ENCODE measurements at regions not wholly inside any gene's neighbourhood (a gene's known extent, or its start where the extent isn't known, plus 50 kb on each side); places are given as distances from the start of the nearest gene placed in this dataset.

- H4K5ac ChIP-seq (ENCODE audit: low read length) = no peak overlapping the region
- H2BK15ac ChIP-seq (replicated peaks; ENCODE audit: low read depth) = no peak overlapping the region
- no CpG with 5 or more reads among the region's 2 CpGs for WGBS (ENCODE audit: extremely low coverage, insufficient coverage, low lambda C conversion rate)
- no peaks in the 10 kb centered on the region for H3K4me1 ChIP-seq (ENCODE audit: control insufficient read depth, low read depth, low read length)
- H3K18ac ChIP-seq (ENCODE audit: low read length) = no peak overlapping the region
- no peak overlapping the region for H3K9ac ChIP-seq (ENCODE audit: low read length)
- H2BK120ac ChIP-seq (ENCODE audit: low read depth, low read length) = no peak overlapping the region
- no peak overlapping the region for H3K56ac ChIP-seq (ENCODE audit: low read length)
- no peak overlapping the region for H3K4me3 ChIP-seq (ENCODE audit: low read length)
- no peak overlapping the region for H3K23ac ChIP-seq (ENCODE audit: low read length)
- H3K27me3 ChIP-seq (ENCODE audit: insufficient read depth, low read length, poor library complexity) = no peaks in the 10 kb centered on the region
- H3K27ac ChIP-seq (ENCODE audit: low read depth, low read length) = no peak overlapping the region
- no peak for DNase-seq
- H3K36me3 ChIP-seq (ENCODE audit: control insufficient read depth, insufficient read depth, low read length) = no peaks in the 10 kb centered on the region
- H2BK5ac ChIP-seq (ENCODE audit: low read length) = no peak overlapping the region
- H3K4ac ChIP-seq (ENCODE audit: low read depth, low read length) = no peak overlapping the region
- no peaks in the 10 kb centered on the region for H3K79me2 ChIP-seq (ENCODE audit: control insufficient read depth, insufficient read depth, low read length)
- no peaks in the 10 kb centered on the region for H3K79me1 ChIP-seq (ENCODE audit: low read length)
- H4K8ac ChIP-seq (ENCODE audit: low read depth, low read length) = no peak overlapping the region
- no peak overlapping the region for H3K4me2 ChIP-seq (ENCODE audit: low read length)
- H2AK5ac ChIP-seq (ENCODE audit: low read length) = no peak overlapping the region
These were observed 220.9 kb downstream of the FSCB start for GRCh38 chr14:44286201-44286600.

GRCh38 chr14:44283836-44284235 is 223.2 kb downstream of the FSCB start:
- Histone ChIP-seq H2BK5ac (ENCODE audit: low read length) (no peak overlapping the region), H3K4me1 (ENCODE audit: control insufficient read depth, low read depth, low read length) (no peaks in the 10 kb centered on the region), H3K4ac (ENCODE audit: low read depth, low read length) (no peak overlapping the region), H3K27ac (ENCODE audit: low read depth, low read length) (no peak overlapping the region), H4K5ac (ENCODE audit: low read length) (no peak overlapping the region), H2BK120ac (ENCODE audit: low read depth, low read length) (no peak overlapping the region), H3K9ac (ENCODE audit: low read length) (no peak overlapping the region), H3K36me3 (ENCODE audit: control insufficient read depth, insufficient read depth, low read length) (no peaks in the 10 kb centered on the region), H3K23ac (ENCODE audit: low read length) (no peak overlapping the region), H3K79me2 (ENCODE audit: control insufficient read depth, insufficient read depth, low read length) (no peaks in the 10 kb centered on the region), H4K8ac (ENCODE audit: low read depth, low read length) (no peak overlapping the region), H3K4me2 (ENCODE audit: low read length) (no peak overlapping the region), H3K27me3 (ENCODE audit: insufficient read depth, low read length, poor library complexity) (no peaks in the 10 kb centered on the region), H2AK5ac (ENCODE audit: low read length) (no peak overlapping the region), H3K4me3 (ENCODE audit: low read length) (no peak overlapping the region), H3K56ac (ENCODE audit: low read length) (no peak overlapping the region), H3K79me1 (ENCODE audit: low read length) (no peaks in the 10 kb centered on the region), H2BK15ac (replicated peaks; ENCODE audit: low read depth) (no peak overlapping the region), H3K18ac (ENCODE audit: low read length) (no peak overlapping the region)
- no CpG with 5 or more reads among the region's 1 CpG for WGBS (ENCODE audit: extremely low coverage, insufficient coverage, low lambda C conversion rate)
- DNase-seq = no peak

GRCh38 chr14:44279357-44279756 is 227.7 kb downstream of the FSCB start:
- H4K5ac ChIP-seq (ENCODE audit: low read length) = no peak overlapping the region
- no peaks in the 10 kb centered on the region for H3K36me3 ChIP-seq (ENCODE audit: control insufficient read depth, insufficient read depth, low read length)

DNA sequence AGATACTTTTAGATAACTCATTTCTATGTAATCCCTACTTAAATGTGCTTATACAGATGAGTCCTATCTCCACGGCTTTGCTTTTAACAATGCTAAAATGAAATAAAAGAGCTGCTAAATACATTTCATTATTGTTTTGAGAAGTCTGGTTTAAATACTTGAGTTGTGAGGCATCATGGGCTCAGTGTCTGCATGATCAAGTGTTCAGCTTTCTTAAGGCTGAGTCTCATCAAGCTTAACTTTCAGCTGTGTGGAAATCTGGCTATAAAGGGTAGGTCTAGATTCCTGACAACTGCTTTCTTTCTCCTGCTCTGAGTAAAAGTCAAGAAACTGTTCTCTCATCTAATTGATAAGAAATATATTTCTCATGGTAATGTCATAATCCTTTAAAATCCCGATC is 235.4 kb downstream of the FSCB start:
- Histone ChIP-seq H3K27ac (ENCODE audit: low read depth, low read length) (no peak overlapping the region), H3K23ac (ENCODE audit: low read length) (no peak overlapping the region), H3K4me2 (ENCODE audit: low read length) (no peak overlapping the region)

More at GRCh38 chr14:44279357-44279756, 227.7 kb downstream of the FSCB start:
- no peaks in the 10 kb centered on the region for H3K4me1 ChIP-seq (ENCODE audit: control insufficient read depth, low read depth, low read length)
- H3K79me2 ChIP-seq (ENCODE audit: control insufficient read depth, insufficient read depth, low read length) = no peaks in the 10 kb centered on the region
- no peak overlapping the region for H3K4ac ChIP-seq (ENCODE audit: low read depth, low read length)
- H3K56ac ChIP-seq (ENCODE audit: low read length) = no peak overlapping the region
- H2BK15ac ChIP-seq (replicated peaks; ENCODE audit: low read depth) = no peak overlapping the region
- H3K9ac ChIP-seq (ENCODE audit: low read length) = no peak overlapping the region
- no peak overlapping the region for H3K18ac ChIP-seq (ENCODE audit: low read length)
- H3K4me3 ChIP-seq (ENCODE audit: low read length) = no peak overlapping the region
- H2BK120ac ChIP-seq (ENCODE audit: low read depth, low read length) = no peak overlapping the region
- H2AK5ac ChIP-seq (ENCODE audit: low read length) = no peak overlapping the region
- WGBS (ENCODE audit: extremely low coverage, insufficient coverage, low lambda C conversion rate) = no CpG with 5 or more reads among the region's 1 CpG
- no peak for DNase-seq
- H3K27ac ChIP-seq (ENCODE audit: low read depth, low read length) = no peak overlapping the region
- H3K4me2 ChIP-seq (ENCODE audit: low read length) = no peak overlapping the region
- H4K8ac ChIP-seq (ENCODE audit: low read depth, low read length) = no peak overlapping the region
- H3K23ac ChIP-seq (ENCODE audit: low read length) = no peak overlapping the region
- H3K79me1 ChIP-seq (ENCODE audit: low read length) = no peaks in the 10 kb centered on the region
- H3K27me3 ChIP-seq (ENCODE audit: insufficient read depth, low read length, poor library complexity) = no peaks in the 10 kb centered on the region
- no peak overlapping the region for H2BK5ac ChIP-seq (ENCODE audit: low read length)

GRCh38 chr14:44271006-44271405 is 236.1 kb downstream of the FSCB start:
- Histone ChIP-seq H3K36me3 (ENCODE audit: control insufficient read depth, insufficient read depth, low read length) (no peaks in the 10 kb centered on the region), H2BK5ac (ENCODE audit: low read length) (no peak overlapping the region), H2AK5ac (ENCODE audit: low read length) (no peak overlapping the region), H3K18ac (ENCODE audit: low read length) (no peak overlapping the region), H3K56ac (ENCODE audit: low read length) (no peak overlapping the region), H4K8ac (ENCODE audit: low read depth, low read length) (no peak overlapping the region), H3K4ac (ENCODE audit: low read depth, low read length) (no peak overlapping the region), H3K9ac (ENCODE audit: low read length) (no peak overlapping the region), H3K4me3 (ENCODE audit: low read length) (no peak overlapping the region), H3K4me2 (ENCODE audit: low read length) (no peak overlapping the region), H3K79me1 (ENCODE audit: low read length) (no peaks in the 10 kb centered on the region), H3K27ac (ENCODE audit: low read depth, low read length) (no peak overlapping the region), H2BK15ac (replicated peaks; ENCODE audit: low read depth) (no peak overlapping the region), H4K5ac (ENCODE audit: low read length) (no peak overlapping the region), H2BK120ac (ENCODE audit: low read depth, low read length) (no peak overlapping the region), H3K27me3 (ENCODE audit: insufficient read depth, low read length, poor library complexity) (no peaks in the 10 kb centered on the region), H3K23ac (ENCODE audit: low read length) (no peak overlapping the region), H3K79me2 (ENCODE audit: control insufficient read depth, insufficient read depth, low read length) (no peaks in the 10 kb centered on the region), H3K4me1 (ENCODE audit: control insufficient read depth, low read depth, low read length) (no peaks in the 10 kb centered on the region)
- no CpG with 5 or more reads among the region's 3 CpGs for WGBS (ENCODE audit: extremely low coverage, insufficient coverage, low lambda C conversion rate)
- no peak for DNase-seq

More for the DNA sequence above, 235.4 kb downstream of the FSCB start:
- DNase-seq = no peak
- Histone ChIP-seq H3K4me1 (ENCODE audit: control insufficient read depth, low read depth, low read length) (no peaks in the 10 kb centered on the region), H3K18ac (ENCODE audit: low read length) (no peak overlapping the region), H2BK15ac (replicated peaks; ENCODE audit: low read depth) (no peak overlapping the region), H3K4me3 (ENCODE audit: low read length) (no peak overlapping the region), H3K27me3 (ENCODE audit: insufficient read depth, low read length, poor library complexity) (no peaks in the 10 kb centered on the region), H4K5ac (ENCODE audit: low read length) (no peak overlapping the region), H3K79me2 (ENCODE audit: control insufficient read depth, insufficient read depth, low read length) (no peaks in the 10 kb centered on the region), H2BK5ac (ENCODE audit: low read length) (no peak overlapping the region), H3K56ac (ENCODE audit: low read length) (no peak overlapping the region), H3K79me1 (ENCODE audit: low read length) (no peaks in the 10 kb centered on the region), H3K9ac (ENCODE audit: low read length) (no peak overlapping the region), H2AK5ac (ENCODE audit: low read length) (no peak overlapping the region), H4K8ac (ENCODE audit: low read depth, low read length) (no peak overlapping the region), H3K4ac (ENCODE audit: low read depth, low read length) (no peak overlapping the region), H2BK120ac (ENCODE audit: low read depth, low read length) (no peak overlapping the region), H3K36me3 (ENCODE audit: control insufficient read depth, insufficient read depth, low read length) (no peaks in the 10 kb centered on the region)
- WGBS (ENCODE audit: extremely low coverage, insufficient coverage, low lambda C conversion rate) = no CpG with 5 or more reads among the region's 2 CpGs

- Histone ChIP-seq H2AK5ac (ENCODE audit: low read length) (no peak overlapping the region), H3K4ac (ENCODE audit: low read depth, low read length) (no peak overlapping the region), H3K23ac (ENCODE audit: low read length) (no peak overlapping the region), H3K4me2 (ENCODE audit: low read length) (no peak overlapping the region), H3K27ac (ENCODE audit: low read depth, low read length) (no peak overlapping the region), H3K56ac (ENCODE audit: low read length) (no peak overlapping the region), H4K5ac (ENCODE audit: low read length) (no peak overlapping the region), H2BK5ac (ENCODE audit: low read length) (no peak overlapping the region), H3K27me3 (ENCODE audit: insufficient read depth, low read length, poor library complexity) (no peaks in the 10 kb centered on the region), H2BK120ac (ENCODE audit: low read depth, low read length) (no peak overlapping the region), H3K4me3 (ENCODE audit: low read length) (no peak overlapping the region), H3K4me1 (ENCODE audit: control insufficient read depth, low read depth, low read length) (no peaks in the 10 kb centered on the region), H2BK15ac (replicated peaks; ENCODE audit: low read depth) (no peak overlapping the region), H3K9ac (ENCODE audit: low read length) (no peak overlapping the region), H3K79me2 (ENCODE audit: control insufficient read depth, insufficient read depth, low read length) (no peaks in the 10 kb centered on the region), H3K79me1 (ENCODE audit: low read length) (no peaks in the 10 kb centered on the region), H3K18ac (ENCODE audit: low read length) (no peak overlapping the region), H4K8ac (ENCODE audit: low read depth, low read length) (no peak overlapping the region), H3K36me3 (ENCODE audit: control insufficient read depth, insufficient read depth, low read length) (no peaks in the 10 kb centered on the region)
- DNase-seq = no peak
- no CpG with 5 or more reads among the region's 2 CpGs for WGBS (ENCODE audit: extremely low coverage, insufficient coverage, low lambda C conversion rate)
These were observed 241.8 kb downstream of the FSCB start for GRCh38 chr14:44265246-44265645.
